Activated T-helper 1 cell treated with anti-CD3 and anti-CD28 coated beads, Interleukin-12 subunit alpha, Interleukin-12 subunit beta, Interleukin-2, Interleukin-4 antibody, amounts not matched to agents 30 ng/mL and 10 ng/mL and 1 ng/mL, durations not matched to agents 14 hours and 24 hours and 36 hours (primary cell): ENCODE measurements at regions not wholly inside any gene's neighbourhood (a gene's known extent, or its start where the extent isn't known, plus 50 kb on each side); places are given as distances from the start of the nearest gene placed in this dataset.
"Not testable (repeated sequence)": the region's sequence is repeated elsewhere in the genome, so short reads cannot be mapped to it uniquely, and the experiment has no call there.

ENCODE experiments used
- DNase-seq: peaks from one replicate; pipeline ENCODE4 v3.0.0; 2021; ENCODE audit warnings: low spot score
- H3K27ac Mint-ChIP-seq: one replicate; pipeline ENCODE4 v1.8.0; 2021; ENCODE audit warnings: mild to moderate bottlenecking, mixed read lengths
- H3K27me3 Mint-ChIP-seq: one replicate; pipeline ENCODE4 v1.8.0; 2022; ENCODE audit warnings: mild to moderate bottlenecking, moderate library complexity, mixed read lengths; ENCODE audit not compliant: insufficient read depth
- H3K36me3 Mint-ChIP-seq: one replicate; pipeline ENCODE4 v1.8.0; 2021; ENCODE audit warnings: low read depth, mixed read lengths
- H3K4me1 Mint-ChIP-seq: one replicate; pipeline ENCODE4 v1.8.0; 2021; ENCODE audit warnings: low read depth, mixed read lengths
- H3K4me3 Mint-ChIP-seq: one replicate; pipeline ENCODE4 v1.8.0; 2021; ENCODE audit warnings: mild to moderate bottlenecking, moderate library complexity, mixed read lengths
- H3K9me3 Mint-ChIP-seq: one replicate; pipeline ENCODE4 v1.8.0; 2021; ENCODE audit warnings: mixed read lengths
- intact Hi-C: fragments of 100-400 bp; cut with micrococcal nuclease; formaldehyde crosslinking; loops from one replicate; pipeline ENCODE4 v1.15.1; 2024

- DNase-seq = no peak
- Mint-ChIP-seq H3K27ac (no peak overlapping the region), H3K4me3 (no peak overlapping the region), H3K4me1 (no peaks in the 10 kb centered on the region), H3K27me3 (no peaks in the 10 kb centered on the region), H3K36me3 (peaks cover 3% of the 10 kb centered on the region), H3K9me3 (peaks cover 32% of the 10 kb centered on the region)
- intact Hi-C loops = no loop called here
These were observed 159.9 kb upstream of the FOXD4L5 start for GRCh38 chr9:65444943-65445342.

DNA sequence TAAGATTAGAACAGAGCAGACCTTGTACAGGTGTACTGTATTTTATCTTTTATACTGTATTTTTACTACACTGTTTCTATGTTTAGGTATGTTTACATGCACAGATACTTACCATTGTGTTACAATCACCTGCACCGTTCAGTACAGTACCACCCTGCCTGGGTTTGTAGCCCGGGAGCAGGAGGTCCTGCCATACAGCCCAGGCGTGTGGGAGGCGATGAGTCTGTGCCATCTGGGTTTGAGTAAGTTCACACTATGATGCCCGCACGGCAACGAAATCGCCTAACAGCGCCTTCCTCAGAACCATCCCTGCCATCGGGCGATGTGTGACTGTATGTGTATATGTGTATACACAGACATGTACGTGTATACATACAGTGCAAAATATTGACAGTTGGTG is 157.1 kb upstream of the FOXD4L5 start:
- DNase-seq, H3K27ac Mint-ChIP-seq, H3K4me1 Mint-ChIP-seq, H3K4me3 Mint-ChIP-seq, H3K27me3 Mint-ChIP-seq, H3K36me3 Mint-ChIP-seq, intact Hi-C loops: not testable (repeated sequence)
- peaks cover 26% of the 10 kb centered on the region for H3K9me3 Mint-ChIP-seq

DNA sequence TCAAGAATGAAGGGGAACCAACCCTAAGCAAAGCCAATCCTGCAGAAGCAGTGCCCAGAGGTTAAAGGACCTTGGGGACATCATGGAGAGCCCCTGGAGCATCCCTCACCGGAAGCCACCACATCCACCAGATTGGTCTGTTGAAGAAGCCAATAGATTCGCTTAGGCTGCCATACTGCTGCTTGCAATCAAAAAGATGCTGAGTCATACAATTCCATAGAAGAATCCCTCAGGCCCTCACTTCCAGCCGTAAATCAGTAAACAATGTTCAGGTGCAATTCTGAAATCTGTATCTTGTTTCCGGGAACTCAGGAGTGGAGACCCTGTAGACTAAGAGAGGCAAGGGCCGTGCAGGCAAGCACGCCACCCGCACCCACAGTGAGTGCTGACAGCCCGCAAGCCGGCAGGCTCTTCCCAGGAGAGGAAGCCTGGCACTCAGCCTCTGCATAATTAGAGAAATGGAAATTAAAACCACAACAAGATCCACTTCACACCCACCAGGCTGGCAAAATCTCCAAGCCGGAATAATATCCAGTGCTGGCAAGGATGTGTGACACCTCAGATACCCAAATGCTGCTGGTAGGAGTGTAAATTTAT is 156.4 kb upstream of the FOXD4L5 start:
- H3K36me3 Mint-ChIP-seq, H3K4me1 Mint-ChIP-seq, DNase-seq, H3K27me3 Mint-ChIP-seq, H3K27ac Mint-ChIP-seq, intact Hi-C loops, H3K4me3 Mint-ChIP-seq: not testable (repeated sequence)
- H3K9me3 Mint-ChIP-seq = peaks cover 32% of the 10 kb centered on the region

DNA sequence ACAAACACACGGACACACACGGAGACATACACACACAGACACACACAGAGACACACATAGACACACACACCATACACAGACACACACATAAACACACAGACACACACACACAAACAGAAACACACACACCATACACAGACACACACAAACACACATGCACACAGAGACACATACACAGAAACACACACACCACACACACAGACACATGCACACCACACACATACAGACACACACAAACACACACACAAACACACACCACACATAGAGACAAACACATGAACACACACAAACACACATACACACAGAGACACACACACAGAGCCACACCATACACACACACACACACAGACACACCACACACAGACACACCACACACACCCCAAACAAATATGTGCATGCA is 152.7 kb upstream of the FOXD4L5 start:
- H3K27me3 Mint-ChIP-seq = no peaks in the 10 kb centered on the region
- no peak for DNase-seq
- peaks cover 36% of the 10 kb centered on the region for H3K9me3 Mint-ChIP-seq
- H3K36me3 Mint-ChIP-seq = peaks cover 2% of the 10 kb centered on the region
- H3K4me3 Mint-ChIP-seq = no peak overlapping the region
- no peaks in the 10 kb centered on the region for H3K4me1 Mint-ChIP-seq
- no peak overlapping the region for H3K27ac Mint-ChIP-seq
- intact Hi-C loops = no loop called here

GRCh38 chr9:65435464-65435863 is 150.5 kb upstream of the FOXD4L5 start:
- Mint-ChIP-seq H3K4me3 (no peak overlapping the region), H3K4me1 (no peaks in the 10 kb centered on the region), H3K36me3 (peaks cover 3% of the 10 kb centered on the region), H3K27ac (no peak overlapping the region), H3K27me3 (no peaks in the 10 kb centered on the region), H3K9me3 (peaks cover 40% of the 10 kb centered on the region)
- no peak for DNase-seq
- intact Hi-C loops = no loop called here

GRCh38 chr9:65432722-65433323 is 147.8 kb upstream of the FOXD4L5 start:
- Mint-ChIP-seq H3K4me1 (no peaks in the 10 kb centered on the region), H3K27ac (no peak overlapping the region), H3K36me3 (peaks cover 3% of the 10 kb centered on the region), H3K4me3 (no peak overlapping the region), H3K27me3 (no peaks in the 10 kb centered on the region), H3K9me3 (peaks cover 37% of the 10 kb centered on the region)
- intact Hi-C loops = no loop called here
- no peak for DNase-seq

DNA sequence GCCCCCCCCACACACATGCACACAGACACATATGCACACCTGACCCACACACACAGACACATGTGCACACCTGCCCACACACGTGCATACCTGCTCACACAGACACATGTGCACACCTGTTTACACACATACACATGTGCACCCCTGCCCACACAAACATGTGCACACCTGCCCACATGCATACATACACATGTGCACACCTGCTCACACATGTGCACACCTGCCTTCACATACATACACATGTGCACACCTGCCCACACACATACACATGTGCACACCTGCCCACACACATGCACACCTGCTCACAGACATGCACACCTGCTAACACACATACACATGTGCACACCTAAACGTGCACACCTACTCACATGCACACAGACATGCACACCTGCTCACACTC is 147.0 kb upstream of the FOXD4L5 start:
- H3K36me3 Mint-ChIP-seq = peaks cover 3% of the 10 kb centered on the region
- intact Hi-C loops = no loop called here
- no peak overlapping the region for H3K4me3 Mint-ChIP-seq
- H3K9me3 Mint-ChIP-seq = peaks cover 33% of the 10 kb centered on the region
- no peaks in the 10 kb centered on the region for H3K27me3 Mint-ChIP-seq
- no peak for DNase-seq
- no peak overlapping the region for H3K27ac Mint-ChIP-seq
- H3K4me1 Mint-ChIP-seq = no peaks in the 10 kb centered on the region

- Mint-ChIP-seq H3K27me3 (no peaks in the 10 kb centered on the region), H3K27ac (no peak overlapping the region), H3K9me3 (peaks cover 34% of the 10 kb centered on the region), H3K4me1 (no peaks in the 10 kb centered on the region), H3K36me3 (peaks cover 3% of the 10 kb centered on the region), H3K4me3 (no peak overlapping the region)
- DNase-seq = no peak
- intact Hi-C loops = no loop called here
These were observed 145.2 kb upstream of the FOXD4L5 start for GRCh38 chr9:65430221-65430620.

- peaks cover 32% of the 10 kb centered on the region for H3K9me3 Mint-ChIP-seq
- H3K27ac Mint-ChIP-seq, H3K4me1 Mint-ChIP-seq, DNase-seq, H3K36me3 Mint-ChIP-seq, H3K27me3 Mint-ChIP-seq, intact Hi-C loops, H3K4me3 Mint-ChIP-seq: not testable (repeated sequence)
These were observed 142.4 kb upstream of the FOXD4L5 start for GRCh38 chr9:65427361-65427760.

GRCh38 chr9:65426813-65427212 is 141.8 kb upstream of the FOXD4L5 start:
- H3K27me3 Mint-ChIP-seq, H3K4me3 Mint-ChIP-seq, H3K4me1 Mint-ChIP-seq, DNase-seq, intact Hi-C loops, H3K36me3 Mint-ChIP-seq, H3K27ac Mint-ChIP-seq: not testable (repeated sequence)
- H3K9me3 Mint-ChIP-seq = peaks cover 30% of the 10 kb centered on the region

GRCh38 chr9:65426231-65426630 is 141.2 kb upstream of the FOXD4L5 start:
- Mint-ChIP-seq H3K4me1 (no peaks in the 10 kb centered on the region), H3K27me3 (no peaks in the 10 kb centered on the region), H3K36me3 (no peaks in the 10 kb centered on the region), H3K27ac (no peak overlapping the region), H3K4me3 (no peak overlapping the region), H3K9me3 (peaks cover 31% of the 10 kb centered on the region)
- DNase-seq = no peak
- intact Hi-C loops = no loop called here

GRCh38 chr9:65425183-65425582 is 140.2 kb upstream of the FOXD4L5 start:
- H3K4me3 Mint-ChIP-seq, DNase-seq, H3K27me3 Mint-ChIP-seq, H3K27ac Mint-ChIP-seq, H3K36me3 Mint-ChIP-seq, intact Hi-C loops, H3K4me1 Mint-ChIP-seq: not testable (repeated sequence)
- peaks cover 33% of the 10 kb centered on the region for H3K9me3 Mint-ChIP-seq

GRCh38 chr9:65424437-65424984 is 139.5 kb upstream of the FOXD4L5 start:
- H3K9me3 Mint-ChIP-seq = peaks cover 36% of the 10 kb centered on the region
- DNase-seq, H3K4me3 Mint-ChIP-seq, H3K36me3 Mint-ChIP-seq, H3K4me1 Mint-ChIP-seq, H3K27me3 Mint-ChIP-seq, intact Hi-C loops, H3K27ac Mint-ChIP-seq: not testable (repeated sequence)
